Ishikawa (cell line): ENCODE measurements at regions not wholly inside any gene's neighbourhood (a gene's known extent, or its start where the extent isn't known, plus 50 kb on each side); places are given as distances from the start of the nearest gene placed in this dataset.

Experiments
- CEBPB ChIP-seq: IDR thresholded peaks from 2 replicates; pipeline ENCODE4 v1.6.1; 2012
- CREB1 ChIP-seq: IDR thresholded peaks from 2 replicates; pipeline ENCODE4 v1.6.1; 2012; ENCODE audit warnings: low read depth
- EGR1 ChIP-seq: IDR thresholded peaks from 2 replicates; pipeline ENCODE4 v1.6.1; 2012
- EP300 ChIP-seq: IDR thresholded peaks from 2 replicates; pipeline ENCODE4 v1.6.1; 2012; ENCODE audit warnings: borderline replicate concordance
- FOXM1 ChIP-seq: IDR thresholded peaks from 2 replicates; pipeline ENCODE4 v1.6.1; 2012; ENCODE audit warnings: low read depth, borderline replicate concordance
- NFIC ChIP-seq: IDR thresholded peaks from 2 replicates; pipeline ENCODE4 v1.6.1; 2012
- RAD21 ChIP-seq: IDR thresholded peaks from 2 replicates; pipeline ENCODE4 v1.6.1; 2012; ENCODE audit warnings: low read depth
- REST ChIP-seq: IDR thresholded peaks from 2 replicates; pipeline ENCODE4 v1.6.1; 2012; ENCODE audit warnings: low read depth, mild to moderate bottlenecking
- TAF1 ChIP-seq: IDR thresholded peaks from 2 replicates; pipeline ENCODE4 v1.6.1; 2012; ENCODE audit warnings: low read depth, mild to moderate bottlenecking
- TCF12 ChIP-seq: IDR thresholded peaks from 2 replicates; pipeline ENCODE4 v1.6.1; 2012; ENCODE audit warnings: low read depth
- TEAD4 ChIP-seq: IDR thresholded peaks from 2 replicates; pipeline ENCODE4 v1.6.1; 2012
- YY1 ChIP-seq: IDR thresholded peaks from 2 replicates; pipeline ENCODE4 v1.6.1; 2012; ENCODE audit warnings: low read depth
- ZBTB7A ChIP-seq: IDR thresholded peaks from 2 replicates; pipeline ENCODE4 v1.6.1; 2012; ENCODE audit warnings: low read depth
- TF ChIP-seq, protein P1 (sequence below): IDR thresholded peaks from 2 replicates; pipeline ENCODE4 v1.6.1; 2012
- TF ChIP-seq, protein P2 (sequence below): IDR thresholded peaks from 2 replicates; pipeline ENCODE4 v1.6.1; 2012

GRCh38 chr18:2027756-2028155, 543.5 kb downstream of the METTL4 start:
- no peak for TF ChIP-seq NFIC
- TF ChIP-seq TAF1 = no peak
- TF ChIP-seq TEAD4 = no peak

- TF ChIP-seq YY1 (no peak), EGR1 (no peak), TCF12 (no peak), ZBTB7A (no peak), NFIC (no peak), TAF1 (no peak), EP300 (no peak), REST (no peak), CEBPB (no peak), RAD21 (no peak), CREB1 (no peak), TEAD4 (no peak), FOXM1 (no peak)
- TF ChIP-seq, protein P1, sequence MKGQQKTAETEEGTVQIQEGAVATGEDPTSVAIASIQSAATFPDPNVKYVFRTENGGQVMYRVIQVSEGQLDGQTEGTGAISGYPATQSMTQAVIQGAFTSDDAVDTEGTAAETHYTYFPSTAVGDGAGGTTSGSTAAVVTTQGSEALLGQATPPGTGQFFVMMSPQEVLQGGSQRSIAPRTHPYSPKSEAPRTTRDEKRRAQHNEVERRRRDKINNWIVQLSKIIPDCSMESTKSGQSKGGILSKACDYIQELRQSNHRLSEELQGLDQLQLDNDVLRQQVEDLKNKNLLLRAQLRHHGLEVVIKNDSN = no peak
- TF ChIP-seq, protein P2, sequence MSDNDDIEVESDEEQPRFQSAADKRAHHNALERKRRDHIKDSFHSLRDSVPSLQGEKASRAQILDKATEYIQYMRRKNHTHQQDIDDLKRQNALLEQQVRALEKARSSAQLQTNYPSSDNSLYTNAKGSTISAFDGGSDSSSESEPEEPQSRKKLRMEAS = no peak
Measured at GRCh38 chr18:2028986-2029385, 542.3 kb downstream of the METTL4 start.

DNA sequence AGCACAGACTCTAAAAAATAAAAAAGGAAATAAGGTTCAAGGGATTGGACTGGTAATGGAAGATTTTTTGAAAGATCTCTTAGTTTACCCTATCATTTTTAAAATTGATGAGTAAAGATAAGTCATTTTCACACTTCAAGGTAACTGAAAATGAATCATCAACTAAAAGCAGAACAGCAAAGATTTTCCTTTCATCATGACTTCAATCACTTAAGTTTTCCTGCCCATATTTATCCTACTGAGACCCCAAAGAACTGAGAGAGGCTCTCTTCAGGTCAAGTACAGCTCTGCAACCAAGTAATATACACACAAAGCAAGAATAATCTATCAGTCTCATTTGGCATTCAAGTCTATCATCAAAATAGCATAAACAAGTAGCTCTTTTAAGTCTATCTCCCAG, 540.7 kb downstream of the METTL4 start:
- TF ChIP-seq FOXM1 (no peak), RAD21 (no peak), TAF1 (no peak), EP300 (no peak), REST (no peak), ZBTB7A (no peak), CEBPB (no peak), EGR1 (no peak), TEAD4 (no peak), YY1 (no peak), NFIC (no peak), TCF12 (no peak)
- TF ChIP-seq, protein P1 = no peak
- TF ChIP-seq, protein P2 = no peak

- TF ChIP-seq EGR1 (no peak), NFIC (no peak), FOXM1 (no peak), TCF12 (no peak), CEBPB (no peak), TEAD4 (no peak), REST (no peak), TAF1 (no peak), ZBTB7A (no peak), YY1 (no peak), CREB1 (no peak), EP300 (no peak), RAD21 (no peak)
- TF ChIP-seq, protein P2 = no peak
- TF ChIP-seq, protein P1 = no peak
Measured at GRCh38 chr18:2032036-2032435, 539.3 kb downstream of the METTL4 start.
